Endothelial cell (in vitro differentiated cells): ENCODE measurements at regions not wholly inside any gene's neighbourhood (a gene's known extent, or its start where the extent isn't known, plus 50 kb on each side); places are given as distances from the start of the nearest gene placed in this dataset.

Experiments
- DNase-seq: peaks from one replicate; pipeline ENCODE4 v3.0.0; 2021; ENCODE audit warnings: low spot score
- H3K27ac Mint-ChIP-seq: one replicate; pipeline ENCODE4 v1.8.0; 2021; ENCODE audit warnings: mixed read lengths, inconsistent platforms; ENCODE audit not compliant: unreplicated experiment
- H3K27me3 Mint-ChIP-seq: one replicate; pipeline ENCODE4 v1.8.0; 2021; ENCODE audit warnings: mild to moderate bottlenecking, moderate library complexity, mixed read lengths, inconsistent platforms; ENCODE audit not compliant: unreplicated experiment
- H3K36me3 Mint-ChIP-seq: one replicate; pipeline ENCODE4 v1.8.0; 2021; ENCODE audit warnings: mild to moderate bottlenecking, low read depth, mixed read lengths, inconsistent platforms; ENCODE audit not compliant: unreplicated experiment
- H3K4me1 Mint-ChIP-seq: one replicate; pipeline ENCODE4 v1.8.0; 2021; ENCODE audit warnings: mild to moderate bottlenecking, mixed read lengths, inconsistent platforms; ENCODE audit not compliant: unreplicated experiment
- H3K4me3 Mint-ChIP-seq: one replicate; pipeline ENCODE4 v1.8.0; 2021; ENCODE audit warnings: mild to moderate bottlenecking, mixed read lengths, inconsistent platforms; ENCODE audit not compliant: unreplicated experiment
- H3K9me3 Mint-ChIP-seq: one replicate; pipeline ENCODE4 v1.8.0; 2021; ENCODE audit warnings: mixed read lengths, inconsistent platforms; ENCODE audit not compliant: unreplicated experiment
- TF ChIP-seq, protein P1 (sequence below): fragments of 200-600 bp; sonication (generic); IDR thresholded peaks from one replicate; pipeline ENCODE4 v1.5.0; 2021; ENCODE audit warnings: antibody characterized with exemption; ENCODE audit not compliant: unreplicated experiment

- DNase-seq = no peak
- TF ChIP-seq, protein P1, sequence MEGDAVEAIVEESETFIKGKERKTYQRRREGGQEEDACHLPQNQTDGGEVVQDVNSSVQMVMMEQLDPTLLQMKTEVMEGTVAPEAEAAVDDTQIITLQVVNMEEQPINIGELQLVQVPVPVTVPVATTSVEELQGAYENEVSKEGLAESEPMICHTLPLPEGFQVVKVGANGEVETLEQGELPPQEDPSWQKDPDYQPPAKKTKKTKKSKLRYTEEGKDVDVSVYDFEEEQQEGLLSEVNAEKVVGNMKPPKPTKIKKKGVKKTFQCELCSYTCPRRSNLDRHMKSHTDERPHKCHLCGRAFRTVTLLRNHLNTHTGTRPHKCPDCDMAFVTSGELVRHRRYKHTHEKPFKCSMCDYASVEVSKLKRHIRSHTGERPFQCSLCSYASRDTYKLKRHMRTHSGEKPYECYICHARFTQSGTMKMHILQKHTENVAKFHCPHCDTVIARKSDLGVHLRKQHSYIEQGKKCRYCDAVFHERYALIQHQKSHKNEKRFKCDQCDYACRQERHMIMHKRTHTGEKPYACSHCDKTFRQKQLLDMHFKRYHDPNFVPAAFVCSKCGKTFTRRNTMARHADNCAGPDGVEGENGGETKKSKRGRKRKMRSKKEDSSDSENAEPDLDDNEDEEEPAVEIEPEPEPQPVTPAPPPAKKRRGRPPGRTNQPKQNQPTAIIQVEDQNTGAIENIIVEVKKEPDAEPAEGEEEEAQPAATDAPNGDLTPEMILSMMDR = no peak
- Mint-ChIP-seq H3K4me1 (no peaks in the 10 kb centered on the region), H3K27me3 (no peaks in the 10 kb centered on the region), H3K27ac (no peak overlapping the region), H3K9me3 (no peaks in the 10 kb centered on the region), H3K36me3 (no peaks in the 10 kb centered on the region), H3K4me3 (no peak overlapping the region)
These were observed 1794.0 kb upstream of the PCDH7 start for GRCh38 chr4:28926156-28926555.

DNA sequence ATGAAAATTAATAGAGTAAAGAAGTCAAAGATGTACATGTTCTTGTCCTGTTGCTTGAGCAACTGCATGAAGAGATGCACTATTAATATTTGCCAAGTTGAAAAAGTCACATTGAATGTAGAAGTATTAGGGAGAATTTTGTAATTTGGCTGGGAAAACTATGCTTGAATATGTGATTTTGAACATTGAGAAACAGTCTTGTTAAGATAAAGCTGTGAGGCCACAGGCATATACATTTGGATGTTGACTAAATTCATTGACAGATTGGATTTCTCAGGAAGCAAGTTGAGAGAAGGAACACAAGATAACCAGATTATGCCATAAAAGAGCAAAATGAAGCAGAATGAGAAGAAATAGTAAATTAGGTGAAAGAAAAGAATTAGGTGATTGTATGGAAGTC is 1777.5 kb upstream of the PCDH7 start:
- H3K4me1 Mint-ChIP-seq = no peaks in the 10 kb centered on the region
- no peaks in the 10 kb centered on the region for H3K36me3 Mint-ChIP-seq
- H3K27me3 Mint-ChIP-seq = no peaks in the 10 kb centered on the region
- DNase-seq = no peak
- no peak overlapping the region for H3K27ac Mint-ChIP-seq
- H3K9me3 Mint-ChIP-seq = no peaks in the 10 kb centered on the region
- no peak overlapping the region for H3K4me3 Mint-ChIP-seq
- TF ChIP-seq, protein P1 = no peak

GRCh38 chr4:28947374-28947773 is 1772.8 kb upstream of the PCDH7 start:
- TF ChIP-seq, protein P1 = no peak
- no peak overlapping the region for H3K4me3 Mint-ChIP-seq
- DNase-seq = no peak
- H3K27me3 Mint-ChIP-seq = no peaks in the 10 kb centered on the region
- H3K9me3 Mint-ChIP-seq = no peaks in the 10 kb centered on the region
- no peaks in the 10 kb centered on the region for H3K4me1 Mint-ChIP-seq
- H3K27ac Mint-ChIP-seq = no peak overlapping the region
- no peaks in the 10 kb centered on the region for H3K36me3 Mint-ChIP-seq

DNA sequence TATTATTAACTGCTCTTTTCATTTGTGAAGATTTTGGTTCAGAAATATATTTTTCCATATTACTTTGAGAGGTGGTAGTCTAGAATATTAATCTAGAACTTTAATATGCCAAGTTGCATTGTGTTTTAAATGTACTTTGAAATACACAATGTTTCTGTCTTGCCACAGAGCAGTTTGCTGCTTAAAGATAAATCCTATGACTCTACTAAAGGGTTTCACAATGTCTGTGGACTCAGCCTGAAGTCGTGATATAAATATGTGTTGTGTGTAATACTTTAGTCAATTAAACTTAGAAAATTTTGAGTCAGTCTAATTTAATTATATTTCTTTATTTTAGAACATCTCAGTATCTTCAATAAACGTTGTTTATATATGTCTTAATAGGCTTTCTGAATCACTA is 1771.7 kb upstream of the PCDH7 start:
- no peak overlapping the region for H3K4me3 Mint-ChIP-seq
- no peak overlapping the region for H3K27ac Mint-ChIP-seq
- no peaks in the 10 kb centered on the region for H3K27me3 Mint-ChIP-seq
- no peaks in the 10 kb centered on the region for H3K36me3 Mint-ChIP-seq
- no peaks in the 10 kb centered on the region for H3K9me3 Mint-ChIP-seq
- TF ChIP-seq, protein P1 = no peak
- no peaks in the 10 kb centered on the region for H3K4me1 Mint-ChIP-seq
- no peak for DNase-seq

- Mint-ChIP-seq H3K4me1 (no peaks in the 10 kb centered on the region), H3K36me3 (no peaks in the 10 kb centered on the region), H3K4me3 (no peak overlapping the region), H3K9me3 (no peaks in the 10 kb centered on the region), H3K27me3 (peaks cover 2% of the 10 kb centered on the region), H3K27ac (no peak overlapping the region)
- DNase-seq = no peak
- TF ChIP-seq, protein P1 = no peak
These were observed 1753.2 kb upstream of the PCDH7 start for GRCh38 chr4:28966982-28967381.
